Activated effector memory CD4-positive, alpha-beta T cell treated with Interleukin-2 at 50 U/mL for 16 hours (primary cell): ENCODE measurements at regions not wholly inside any gene's neighbourhood (a gene's known extent, or its start where the extent isn't known, plus 50 kb on each side); places are given as distances from the start of the nearest gene placed in this dataset.

Experiments
- DNase-seq: peaks from one replicate; pipeline ENCODE4 v3.0.0-alpha.2; 2020

DNA sequence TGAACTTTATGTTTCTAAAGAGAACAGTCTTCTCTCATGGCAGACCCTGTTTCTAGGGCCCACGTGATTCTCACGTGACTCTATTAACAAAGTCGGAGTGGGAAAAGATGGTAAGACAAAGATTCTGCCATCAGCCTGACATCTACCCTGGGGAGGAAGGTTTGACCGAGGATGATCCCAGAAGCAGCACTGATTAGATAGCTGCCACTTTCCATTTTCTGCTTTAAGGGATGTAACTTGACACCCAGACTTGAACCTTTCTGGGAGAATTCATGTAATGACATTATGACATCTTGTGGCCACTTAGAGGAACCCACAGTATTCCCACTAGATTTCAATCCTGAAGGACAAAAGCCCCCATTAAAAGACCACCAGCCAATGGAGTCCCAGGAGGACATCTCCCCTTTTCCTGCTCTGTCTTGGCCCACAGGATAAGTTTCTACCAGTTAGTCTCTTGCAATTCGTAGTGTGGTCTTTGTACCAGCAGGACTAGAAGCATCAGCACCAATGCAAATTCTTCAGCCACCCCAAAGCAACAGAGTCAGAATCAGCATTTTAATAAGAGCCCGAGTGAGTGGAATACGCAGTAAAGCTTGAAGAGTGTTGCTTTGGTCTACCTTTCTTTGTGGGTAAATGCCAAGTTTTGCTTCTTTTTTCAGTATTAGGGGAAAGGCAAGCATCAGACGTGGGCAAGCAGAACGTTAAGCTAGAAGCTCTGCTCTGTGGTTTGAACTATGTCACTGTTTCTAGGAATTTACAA, 480.5 kb upstream of the PROK2 start:
- DNase-seq: no peak

GRCh38 chr3:72263223-72263990, 478.5 kb upstream of the PROK2 start:
- no peak for DNase-seq

DNA sequence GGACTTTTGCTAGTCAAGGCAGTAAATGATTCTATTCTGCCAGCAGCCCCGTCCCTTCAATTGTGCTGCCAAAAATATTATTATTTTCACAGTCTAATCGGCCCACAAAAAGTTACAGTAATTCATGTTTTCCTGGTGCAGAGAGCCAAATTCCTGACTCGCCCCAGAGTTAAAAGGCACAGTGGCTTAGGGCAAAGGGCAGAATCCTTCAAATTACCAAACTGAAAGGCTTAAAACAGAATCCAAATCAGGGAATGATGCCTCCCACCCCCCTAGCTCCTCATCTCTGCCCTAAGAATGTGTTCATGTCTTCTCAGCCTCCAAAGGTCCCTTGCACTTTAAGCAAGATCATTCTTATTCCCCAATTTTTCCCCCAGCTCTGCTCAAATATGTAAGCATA, 477.8 kb upstream of the PROK2 start:
- DNase-seq: no peak

DNA sequence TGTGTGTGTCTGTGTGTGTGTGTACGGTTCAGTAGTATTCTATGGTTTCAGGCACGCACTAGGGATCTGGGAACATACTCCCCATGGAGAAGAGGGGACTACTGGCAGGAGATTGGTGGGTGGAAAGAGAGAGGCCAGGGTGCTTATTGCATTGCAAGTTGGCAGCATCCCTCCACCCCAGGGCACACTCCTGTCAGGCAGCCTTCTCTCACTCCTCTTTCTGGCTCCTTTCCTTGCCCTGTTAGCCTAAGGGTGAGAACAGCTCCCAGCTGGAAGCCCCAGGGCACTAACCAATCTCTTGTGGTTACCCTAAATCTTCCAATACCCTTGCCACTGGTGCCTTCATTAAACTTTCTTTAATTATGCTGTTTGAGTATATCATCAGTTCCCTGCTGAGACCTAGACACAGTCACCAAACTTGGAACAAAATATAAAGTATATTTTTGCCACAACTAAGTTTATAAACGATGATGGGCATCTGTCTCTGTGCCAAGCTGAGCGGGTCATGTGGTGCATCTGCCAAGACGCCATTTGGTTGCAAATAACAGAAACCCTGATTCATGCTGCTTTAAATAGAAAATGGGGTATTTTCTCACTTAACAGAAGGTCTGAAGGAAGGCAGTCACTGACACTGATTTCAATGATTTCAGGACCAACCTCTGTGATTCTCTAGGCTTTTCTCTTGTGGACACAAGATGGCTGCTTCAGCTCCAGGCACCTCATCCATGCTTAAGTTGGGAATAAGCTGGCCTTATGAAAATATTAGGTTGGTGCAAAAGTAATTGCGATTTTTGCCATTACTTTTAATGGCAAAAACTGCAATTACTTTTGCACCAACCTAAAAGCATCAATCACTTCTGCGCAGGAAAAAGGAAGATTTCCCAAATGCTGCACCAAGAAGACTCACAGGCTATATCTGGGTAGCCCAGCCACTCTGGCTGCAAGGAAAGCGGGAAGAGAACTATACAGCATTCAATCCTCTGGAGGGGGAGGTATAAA, 476.9 kb upstream of the PROK2 start:
- no peak for DNase-seq

GRCh38 chr3:72260588-72260910, 475.6 kb upstream of the PROK2 start:
- DNase-seq: no peak

DNA sequence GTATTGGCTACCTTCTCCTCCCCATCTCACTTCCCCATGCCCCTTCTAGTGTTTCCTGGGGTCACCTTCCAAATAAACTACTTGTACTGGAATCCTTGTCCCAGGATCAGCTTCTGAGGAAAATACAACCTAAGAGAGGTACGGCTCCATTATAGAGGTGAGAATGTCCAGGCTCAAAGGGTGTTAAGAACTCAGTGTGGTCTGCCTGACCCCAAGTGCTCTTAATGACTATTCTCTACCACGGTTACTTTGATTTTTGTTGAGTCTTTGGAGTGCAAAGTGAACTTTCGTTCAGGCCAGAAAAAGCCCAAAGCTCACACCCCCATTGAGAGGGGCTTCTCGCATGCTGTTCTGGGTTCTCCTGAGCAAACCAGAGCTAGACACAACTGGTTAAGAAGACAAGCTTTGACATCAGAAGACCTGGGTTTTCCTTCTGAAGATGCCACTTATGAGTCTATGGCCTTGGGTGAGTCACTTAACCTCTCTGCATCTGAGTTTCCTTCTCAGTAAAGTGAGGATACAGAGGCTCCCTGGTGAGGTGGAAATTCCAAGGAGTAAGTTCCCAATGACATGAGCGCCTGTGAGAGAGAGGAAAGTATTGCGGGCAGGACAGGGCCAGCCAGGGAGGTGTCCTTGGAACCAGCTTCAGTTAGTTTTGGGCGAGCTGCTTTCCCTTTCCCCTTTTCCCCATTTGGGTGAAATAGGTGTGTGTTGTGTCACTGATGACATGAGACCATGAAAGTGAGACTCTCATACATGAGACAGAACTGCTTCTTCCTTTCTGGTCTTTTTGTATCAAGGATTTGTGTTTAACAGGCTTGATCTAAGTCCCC, 475.0 kb upstream of the PROK2 start:
- DNase-seq: no peak

GRCh38 chr3:72258361-72259141, 473.6 kb upstream of the PROK2 start:
- DNase-seq: no peak

- no peak for DNase-seq
These were observed 472.8 kb upstream of the PROK2 start for GRCh38 chr3:72257738-72258137.

- no peak for DNase-seq
These were observed 472.3 kb upstream of the PROK2 start for GRCh38 chr3:72257203-72257602.

GRCh38 chr3:72256716-72257115, 471.8 kb upstream of the PROK2 start:
- no peak for DNase-seq

DNA sequence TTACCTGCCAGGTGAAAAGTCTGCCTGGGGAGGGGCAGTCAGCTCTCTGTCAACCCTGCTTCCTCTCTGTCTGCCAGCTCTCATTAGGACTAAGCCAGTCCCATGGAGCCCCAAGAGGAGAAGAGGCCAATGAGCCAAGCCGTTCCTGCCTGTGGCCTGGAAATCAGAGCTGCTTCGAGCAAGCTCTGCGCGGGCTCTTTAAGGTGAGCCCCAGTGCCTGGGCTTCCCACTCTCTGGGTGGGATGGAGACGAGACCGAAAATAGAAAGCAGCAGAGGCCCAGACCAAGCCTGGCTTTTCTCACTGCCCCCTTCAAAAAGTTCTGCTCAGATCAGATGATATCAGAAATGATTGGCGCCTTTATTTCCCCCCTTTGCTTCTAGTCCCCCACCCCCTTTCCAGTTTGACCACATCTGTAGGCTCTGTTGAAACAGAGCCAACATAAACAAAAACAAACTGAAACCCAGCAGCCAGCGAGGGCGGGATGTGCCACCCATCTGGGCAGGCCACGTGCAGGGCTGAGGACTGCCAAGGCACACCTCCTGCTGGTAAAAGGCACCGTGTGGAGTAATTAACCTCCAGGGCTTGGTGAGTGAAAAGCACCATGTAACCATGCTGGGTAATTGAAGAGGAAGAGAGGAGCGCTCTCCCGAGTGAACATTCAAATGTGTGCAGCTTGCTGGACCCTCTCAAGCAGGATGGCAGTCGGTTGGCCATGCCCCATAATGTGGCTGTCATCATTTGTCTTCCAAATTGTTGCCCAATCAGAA, 471.0 kb upstream of the PROK2 start:
- DNase-seq: peak; percentile 7

DNA sequence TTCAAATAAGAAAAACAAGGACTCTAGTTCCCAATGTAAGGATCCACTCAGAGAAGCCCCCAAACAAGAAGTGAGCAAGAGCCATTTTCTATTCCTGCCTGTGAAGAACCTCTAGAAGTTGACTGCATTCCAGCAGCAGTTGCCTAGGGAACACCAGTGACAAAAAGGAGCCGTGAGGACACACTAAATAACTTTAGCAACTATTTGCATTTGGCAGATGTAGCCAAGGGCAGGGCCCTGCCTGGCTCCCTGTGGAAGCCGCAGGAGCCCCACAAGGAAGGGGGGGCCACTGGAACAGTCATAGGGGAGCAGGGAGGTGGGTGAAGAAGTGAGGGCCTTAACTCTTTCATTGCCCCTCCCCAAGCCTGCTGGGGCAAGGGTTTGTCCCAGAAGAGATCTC, 470.2 kb upstream of the PROK2 start:
- DNase-seq: no peak

GRCh38 chr3:72254483-72254882, 469.5 kb upstream of the PROK2 start:
- no peak for DNase-seq

GRCh38 chr3:72250725-72251124, 465.8 kb upstream of the PROK2 start:
- no peak for DNase-seq

GRCh38 chr3:72248869-72249268, 463.9 kb upstream of the PROK2 start:
- DNase-seq: no peak

- no peak for DNase-seq
These were observed 463.4 kb upstream of the PROK2 start for GRCh38 chr3:72248389-72248761.

- DNase-seq: no peak
These were observed 462.9 kb upstream of the PROK2 start for GRCh38 chr3:72247645-72248388.

- DNase-seq: no peak
These were observed 462.2 kb upstream of the PROK2 start for GRCh38 chr3:72247126-72247525.

DNA sequence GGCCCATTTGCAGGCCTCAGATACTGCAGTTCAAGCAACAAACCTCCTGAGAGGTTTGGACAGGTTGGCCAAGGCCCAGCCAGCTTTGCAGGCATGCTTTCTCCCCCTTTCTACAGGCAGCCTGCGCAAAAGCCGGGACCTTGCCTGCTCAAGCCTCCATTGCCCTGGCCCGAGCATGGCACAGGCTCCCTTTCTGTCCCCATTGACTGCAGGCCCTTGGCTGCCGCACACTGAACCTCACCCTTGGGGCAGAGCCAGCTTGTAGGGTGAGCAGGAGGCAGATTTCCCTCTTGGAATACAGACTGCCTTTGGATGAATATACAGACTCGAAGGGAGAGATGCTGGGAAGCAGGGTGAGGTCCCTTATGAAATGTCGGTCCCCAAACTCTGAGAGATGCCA, 461.7 kb upstream of the PROK2 start:
- DNase-seq: no peak

DNA sequence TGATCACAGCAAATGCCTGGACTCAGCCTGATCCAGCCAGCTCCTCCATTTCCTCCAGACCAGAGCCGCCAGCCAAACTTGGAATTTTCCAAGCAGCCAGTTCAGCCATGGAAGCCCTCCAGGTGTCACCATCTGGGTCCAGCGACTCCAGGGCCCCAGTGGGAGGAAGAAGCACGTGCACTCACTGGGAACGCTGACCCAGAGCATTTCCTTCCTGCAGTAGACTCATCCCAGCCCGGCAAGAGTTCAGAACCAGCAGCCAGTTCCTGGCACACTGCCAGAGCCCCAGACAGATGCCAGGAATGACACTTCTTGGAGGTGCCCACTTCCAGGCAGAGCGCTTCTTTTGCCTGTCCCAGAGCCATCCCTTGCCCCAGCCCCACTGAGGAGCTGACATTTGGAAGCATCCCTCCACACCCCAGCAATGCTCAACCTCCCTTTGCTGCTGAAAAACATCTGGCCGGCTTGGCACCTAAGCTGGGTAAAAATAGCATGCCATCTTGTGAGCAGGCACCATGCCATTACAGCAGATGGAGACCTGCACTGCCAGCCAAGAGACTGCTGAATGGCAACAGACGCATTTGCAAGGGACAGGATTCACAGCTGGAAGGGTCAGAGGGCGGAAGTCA, 460.3 kb upstream of the PROK2 start:
- DNase-seq: no peak
